Hepatocyte (in vitro differentiated cells): ENCODE measurements at regions not wholly inside any gene's neighbourhood (a gene's known extent, or its start where the extent isn't known, plus 50 kb on each side); places are given as distances from the start of the nearest gene placed in this dataset.

Source experiments
- EZH2 ChIP-seq: fragments of 200-600 bp; sonication (generic); IDR thresholded peaks from 2 replicates; pipeline ENCODE4 v1.6.1; 2016; ENCODE audit warnings: antibody characterized with exemption, mild to moderate bottlenecking, borderline replicate concordance
- TF ChIP-seq, protein P1 (sequence below): fragments of 200-600 bp; sonication (generic); IDR thresholded peaks from 2 replicates; pipeline ENCODE4 v1.5.1; 2016; ENCODE audit warnings: antibody characterized with exemption, mild to moderate bottlenecking; ENCODE audit not compliant: poor library complexity

DNA sequence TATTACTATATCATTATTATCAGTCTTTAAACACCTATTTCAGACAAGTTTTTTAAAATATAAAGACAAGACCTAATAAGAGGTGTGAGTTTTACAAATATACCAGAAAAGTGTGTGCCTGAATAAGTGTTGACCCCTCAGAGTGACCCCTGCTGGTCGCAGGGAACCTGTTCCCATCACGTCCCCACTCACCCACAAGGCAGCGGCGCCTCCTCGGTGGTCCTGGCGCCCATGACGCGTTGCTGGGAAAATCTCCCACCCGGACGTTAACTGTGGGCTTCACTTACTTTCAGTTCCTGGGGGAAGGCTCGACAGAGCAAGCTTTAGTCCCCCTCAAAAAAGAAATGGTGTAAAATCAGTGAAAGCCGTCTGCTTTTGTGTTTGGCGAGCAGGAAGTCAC is 93.5 kb downstream of the TMEM18 start:
- TF ChIP-seq, protein P1, sequence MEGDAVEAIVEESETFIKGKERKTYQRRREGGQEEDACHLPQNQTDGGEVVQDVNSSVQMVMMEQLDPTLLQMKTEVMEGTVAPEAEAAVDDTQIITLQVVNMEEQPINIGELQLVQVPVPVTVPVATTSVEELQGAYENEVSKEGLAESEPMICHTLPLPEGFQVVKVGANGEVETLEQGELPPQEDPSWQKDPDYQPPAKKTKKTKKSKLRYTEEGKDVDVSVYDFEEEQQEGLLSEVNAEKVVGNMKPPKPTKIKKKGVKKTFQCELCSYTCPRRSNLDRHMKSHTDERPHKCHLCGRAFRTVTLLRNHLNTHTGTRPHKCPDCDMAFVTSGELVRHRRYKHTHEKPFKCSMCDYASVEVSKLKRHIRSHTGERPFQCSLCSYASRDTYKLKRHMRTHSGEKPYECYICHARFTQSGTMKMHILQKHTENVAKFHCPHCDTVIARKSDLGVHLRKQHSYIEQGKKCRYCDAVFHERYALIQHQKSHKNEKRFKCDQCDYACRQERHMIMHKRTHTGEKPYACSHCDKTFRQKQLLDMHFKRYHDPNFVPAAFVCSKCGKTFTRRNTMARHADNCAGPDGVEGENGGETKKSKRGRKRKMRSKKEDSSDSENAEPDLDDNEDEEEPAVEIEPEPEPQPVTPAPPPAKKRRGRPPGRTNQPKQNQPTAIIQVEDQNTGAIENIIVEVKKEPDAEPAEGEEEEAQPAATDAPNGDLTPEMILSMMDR: no peak
- no peak for TF ChIP-seq EZH2
